Panc1 (cell line): ENCODE measurements at regions not wholly inside any gene's neighbourhood (a gene's known extent, or its start where the extent isn't known, plus 50 kb on each side); places are given as distances from the start of the nearest gene placed in this dataset.

ENCODE experiments used
- ATAC-seq: fragments of 200-7000 bp; cut with Tn5 transposase; 2 replicates; pipeline ENCODE4 v1.9.1; 2020; ENCODE audit warnings: mild to moderate bottlenecking, moderate library complexity
- BruUV-seq: library from RNA; stranded (reverse); fragments of 400-500 nt; replicated peaks from 2 replicates; lab custom pipeline; 2021; lab: Mats Ljungman, UMichigan
- CTCF ChIA-PET: fragments of 300-600 bp; sonication (Branson Sonifier 250); formaldehyde crosslinking; loops from one replicate; lab custom pipeline; 2022; ENCODE audit warnings: antibody characterized with exemption; lab: Charles Lee
- POLR2A ChIA-PET: fragments of 300-600 bp; sonication (Branson Sonifier 250); formaldehyde crosslinking; loops from one replicate; lab custom pipeline; 2022; ENCODE audit warnings: antibody characterized with exemption; lab: Charles Lee
- DNase-seq: peaks from one replicate; pipeline ENCODE4 v3.0.0-alpha.2; 2010; ENCODE audit warnings: low read depth, low spot score
- H3K27ac ChIP-seq: 2 replicates; pipeline ENCODE4 v1.5.1; 2011; ENCODE audit warnings: mild to moderate bottlenecking, low read length, inconsistent platforms
- H3K27me3 ChIP-seq: fragments of 200-500 bp; sonication (Bioruptor generic); 2 replicates; pipeline ENCODE4 v1.6.0; 2014; ENCODE audit warnings: low read length, inconsistent platforms; ENCODE audit not compliant: control insufficient read depth, insufficient read depth
- H3K36me3 ChIP-seq: fragments of 200-500 bp; sonication (Bioruptor generic); 2 replicates; pipeline ENCODE4 v1.5.1; 2014; ENCODE audit warnings: inconsistent platforms, mild to moderate bottlenecking, low read length, moderate library complexity; ENCODE audit not compliant: control insufficient read depth, insufficient read depth
- H3K4me1 ChIP-seq: 2 replicates; pipeline ENCODE4 v1.5.1; 2011; ENCODE audit warnings: inconsistent platforms, mild to moderate bottlenecking, low read length, moderate library complexity; ENCODE audit not compliant: control insufficient read depth, insufficient read depth
- H3K4me3 ChIP-seq, 2 experiments: 2 replicates each; pipeline ENCODE4 v1.5.1; 2011 to 2012; ENCODE audit warnings: low read depth in 2 of 2, low read length in 2 of 2, mild to moderate bottlenecking in 2 of 2, inconsistent platforms in 1 of 2, moderate library complexity in 1 of 2
- H3K9me3 ChIP-seq: fragments of 200-500 bp; sonication (Bioruptor generic); 2 replicates; pipeline ENCODE4 v1.5.1; 2014; ENCODE audit warnings: low read depth, mild to moderate bottlenecking, inconsistent platforms, low read length, moderate library complexity; ENCODE audit not compliant: control insufficient read depth, insufficient read depth
- POLR2AphosphoS5 ChIP-seq: IDR thresholded peaks from 2 replicates; pipeline ENCODE4 v1.6.1; 2012; ENCODE audit warnings: mild to moderate bottlenecking, low read depth, low read length, moderate library complexity
- SIN3A ChIP-seq: IDR thresholded peaks from 2 replicates; pipeline ENCODE4 v1.6.1; 2012; ENCODE audit warnings: low read depth, mild to moderate bottlenecking, low read length, moderate library complexity, borderline replicate concordance; ENCODE audit not compliant: insufficient read depth
- TCF7L2 ChIP-seq: IDR thresholded peaks from 2 replicates; pipeline ENCODE4 v1.6.1; 2011; ENCODE audit warnings: mild to moderate bottlenecking, low read depth, low read length, inconsistent platforms
- in situ Hi-C: cut with HindIII; loops from 2 replicates; pipeline ENCODE4 v1.10.0; 2016; ENCODE audit warnings: low sequenced_read_pairs, low pct_unique_long_range_greater_than_20kb
- intact Hi-C: fragments of 100-400 bp; cut with micrococcal nuclease; formaldehyde crosslinking; loops from one replicate; pipeline ENCODE4 v1.10.0; 2022; ENCODE audit not compliant: unreplicated experiment
- TF ChIP-seq, protein P1 (sequence below): fragments of 450-650 bp; IDR thresholded peaks from 2 replicates; pipeline ENCODE4 v1.5.1; 2017; ENCODE audit warnings: mild to moderate bottlenecking
- TF ChIP-seq, protein P2 (sequence below), 2 experiments: IDR thresholded peaks; 2 replicates each; pipeline ENCODE4 v1.6.1; 2011 to 2012; ENCODE audit warnings: low read depth in 2 of 2, control low read depth in 1 of 2, low read length in 1 of 2, mild to moderate bottlenecking in 1 of 2, moderate library complexity in 1 of 2; ENCODE audit not compliant: insufficient read depth in 1 of 2

DNA sequence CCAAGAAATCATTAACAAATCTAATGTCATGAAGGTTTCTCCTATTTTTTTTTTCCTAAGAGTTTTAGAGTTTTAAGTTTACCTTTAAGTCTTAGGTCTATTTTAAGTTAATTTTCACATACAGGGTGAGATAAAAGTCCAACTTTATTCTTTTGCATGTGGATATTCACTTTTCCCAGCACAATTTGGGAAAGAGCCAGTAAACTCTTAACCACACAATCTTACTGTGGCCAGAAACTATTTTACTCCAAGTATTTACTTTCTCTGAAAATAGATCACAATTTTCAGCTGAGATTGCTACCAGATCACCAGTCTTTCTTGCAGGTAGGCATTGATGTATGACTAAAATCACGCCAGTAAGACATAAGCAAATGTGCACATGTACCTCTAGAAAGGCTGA lies 728.5 kb downstream of the TNS3 start:
- CTCF ChIA-PET: interaction anchor here (0.6 kb wide), 1 partner anchor 252 kb away, joined by 3 read pairs; no protein-coding TSS in a partner anchor
- ATAC-seq: no peak
- no peak overlapping the region for H3K27ac ChIP-seq
- no peaks in the 10 kb centered on the region for H3K27me3 ChIP-seq
- POLR2A ChIA-PET: no interaction called here
- no peaks in the 10 kb centered on the region for H3K9me3 ChIP-seq
- H3K36me3 ChIP-seq: no peaks in the 10 kb centered on the region
- H3K4me3 ChIP-seq: no peak overlapping the region
- no TSS peak for BruUV-seq
- TF ChIP-seq POLR2AphosphoS5 (no peak), SIN3A (no peak), TCF7L2 (no peak)
- TF ChIP-seq, protein P1, sequence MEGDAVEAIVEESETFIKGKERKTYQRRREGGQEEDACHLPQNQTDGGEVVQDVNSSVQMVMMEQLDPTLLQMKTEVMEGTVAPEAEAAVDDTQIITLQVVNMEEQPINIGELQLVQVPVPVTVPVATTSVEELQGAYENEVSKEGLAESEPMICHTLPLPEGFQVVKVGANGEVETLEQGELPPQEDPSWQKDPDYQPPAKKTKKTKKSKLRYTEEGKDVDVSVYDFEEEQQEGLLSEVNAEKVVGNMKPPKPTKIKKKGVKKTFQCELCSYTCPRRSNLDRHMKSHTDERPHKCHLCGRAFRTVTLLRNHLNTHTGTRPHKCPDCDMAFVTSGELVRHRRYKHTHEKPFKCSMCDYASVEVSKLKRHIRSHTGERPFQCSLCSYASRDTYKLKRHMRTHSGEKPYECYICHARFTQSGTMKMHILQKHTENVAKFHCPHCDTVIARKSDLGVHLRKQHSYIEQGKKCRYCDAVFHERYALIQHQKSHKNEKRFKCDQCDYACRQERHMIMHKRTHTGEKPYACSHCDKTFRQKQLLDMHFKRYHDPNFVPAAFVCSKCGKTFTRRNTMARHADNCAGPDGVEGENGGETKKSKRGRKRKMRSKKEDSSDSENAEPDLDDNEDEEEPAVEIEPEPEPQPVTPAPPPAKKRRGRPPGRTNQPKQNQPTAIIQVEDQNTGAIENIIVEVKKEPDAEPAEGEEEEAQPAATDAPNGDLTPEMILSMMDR: no peak
- TF ChIP-seq, protein P2, sequence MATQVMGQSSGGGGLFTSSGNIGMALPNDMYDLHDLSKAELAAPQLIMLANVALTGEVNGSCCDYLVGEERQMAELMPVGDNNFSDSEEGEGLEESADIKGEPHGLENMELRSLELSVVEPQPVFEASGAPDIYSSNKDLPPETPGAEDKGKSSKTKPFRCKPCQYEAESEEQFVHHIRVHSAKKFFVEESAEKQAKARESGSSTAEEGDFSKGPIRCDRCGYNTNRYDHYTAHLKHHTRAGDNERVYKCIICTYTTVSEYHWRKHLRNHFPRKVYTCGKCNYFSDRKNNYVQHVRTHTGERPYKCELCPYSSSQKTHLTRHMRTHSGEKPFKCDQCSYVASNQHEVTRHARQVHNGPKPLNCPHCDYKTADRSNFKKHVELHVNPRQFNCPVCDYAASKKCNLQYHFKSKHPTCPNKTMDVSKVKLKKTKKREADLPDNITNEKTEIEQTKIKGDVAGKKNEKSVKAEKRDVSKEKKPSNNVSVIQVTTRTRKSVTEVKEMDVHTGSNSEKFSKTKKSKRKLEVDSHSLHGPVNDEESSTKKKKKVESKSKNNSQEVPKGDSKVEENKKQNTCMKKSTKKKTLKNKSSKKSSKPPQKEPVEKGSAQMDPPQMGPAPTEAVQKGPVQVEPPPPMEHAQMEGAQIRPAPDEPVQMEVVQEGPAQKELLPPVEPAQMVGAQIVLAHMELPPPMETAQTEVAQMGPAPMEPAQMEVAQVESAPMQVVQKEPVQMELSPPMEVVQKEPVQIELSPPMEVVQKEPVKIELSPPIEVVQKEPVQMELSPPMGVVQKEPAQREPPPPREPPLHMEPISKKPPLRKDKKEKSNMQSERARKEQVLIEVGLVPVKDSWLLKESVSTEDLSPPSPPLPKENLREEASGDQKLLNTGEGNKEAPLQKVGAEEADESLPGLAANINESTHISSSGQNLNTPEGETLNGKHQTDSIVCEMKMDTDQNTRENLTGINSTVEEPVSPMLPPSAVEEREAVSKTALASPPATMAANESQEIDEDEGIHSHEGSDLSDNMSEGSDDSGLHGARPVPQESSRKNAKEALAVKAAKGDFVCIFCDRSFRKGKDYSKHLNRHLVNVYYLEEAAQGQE (IDR thresholded peaks at IDR 0.05; ENCODE audit: insufficient read depth in 1 of 2, low read depth in 2 of 2, low read length in 1 of 2): no peak
- in situ Hi-C loops: no loop called here
- intact Hi-C loops: no loop called here
- no peak for DNase-seq
- H3K4me1 ChIP-seq: no peaks in the 10 kb centered on the region

DNA sequence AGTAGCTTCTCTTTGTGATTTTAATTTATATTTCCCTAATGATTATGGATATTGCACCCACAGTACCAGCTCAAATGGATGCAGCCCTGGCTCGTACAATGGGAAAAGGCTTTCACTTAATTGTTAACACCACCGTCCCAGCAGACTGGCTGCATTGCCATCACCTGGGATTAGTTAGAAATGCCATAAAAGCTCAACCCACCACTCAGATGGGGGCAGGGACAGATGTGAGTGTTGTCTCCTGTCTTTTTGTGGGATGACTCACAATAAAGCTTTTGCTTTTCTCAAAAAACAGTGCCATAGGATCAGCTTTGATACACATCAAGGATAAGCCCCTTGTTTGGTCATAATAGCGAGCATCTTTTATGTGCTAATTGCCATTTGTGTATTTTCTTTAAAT lies 729.1 kb downstream of the TNS3 start:
- DNase-seq (no peak), ATAC-seq (no peak)
- H3K27me3 ChIP-seq: no peaks in the 10 kb centered on the region
- intact Hi-C loops: no loop called here
- POLR2A ChIA-PET: no interaction called here
- no peaks in the 10 kb centered on the region for H3K9me3 ChIP-seq
- H3K4me3 ChIP-seq: no peak overlapping the region
- H3K4me1 ChIP-seq: no peaks in the 10 kb centered on the region
- CTCF ChIA-PET: no interaction called here
- no peak for TF ChIP-seq TCF7L2
- TF ChIP-seq, protein P2 (IDR thresholded peaks at IDR 0.05; ENCODE audit: insufficient read depth in 1 of 2, low read depth in 2 of 2, low read length in 1 of 2): no peak
- BruUV-seq: no TSS peak
- no peaks in the 10 kb centered on the region for H3K36me3 ChIP-seq
- no peak overlapping the region for H3K27ac ChIP-seq
- in situ Hi-C loops: no loop called here
